K562 (cell line): ENCODE measurements at regions not wholly inside any gene's neighbourhood (a gene's known extent, or its start where the extent isn't known, plus 50 kb on each side); places are given as distances from the start of the nearest gene placed in this dataset.
"Not testable (repeated sequence)": the region's sequence is repeated elsewhere in the genome, so short reads cannot be mapped to it uniquely, and the experiment has no call there.

Source experiments
- ATAC-seq: fragments of 200-7000 bp; cut with Tn5 transposase; 3 replicates; pipeline ENCODE4 v1.9.1; 2020; ENCODE audit warnings: moderate library complexity
- BruUV-seq: library from RNA; stranded (reverse); fragments of 400-500 nt; replicated peaks from 2 replicates; lab custom pipeline; 2021; lab: Mats Ljungman, UMichigan
- CTCF ChIA-PET: fragments of 300-600 bp; formaldehyde crosslinking; extraction: SDS; loops from one replicate; lab custom pipeline; 2021; ENCODE audit warnings: low intra/inter-chr PET ratio; lab: Yijun Ruan, JAX
- POLR2A ChIA-PET: fragments of 300-600, 350-650 bp; sonication (Branson Sonifier 250); formaldehyde crosslinking; extraction: SDS; loops from one replicate; lab custom pipeline; 2021; ENCODE audit warnings: antibody characterized with exemption, inconsistent platforms; lab: Yijun Ruan, JAX
- DNase-seq, 4 experiments: peaks; one replicate each; pipeline versions ENCODE4 v3.0.0 to v3.0.0-alpha.2; 2011 to 2018; ENCODE audit warnings: low spot score in 3 of 4, mixed read lengths in 3 of 4; ENCODE audit errors: extremely low read depth in 1 of 4
- FAIRE-seq: peaks from 2 replicates; lab custom pipeline; 2011; peaks lifted over from hg19 to GRCh38; lab: Jason Lieb, UNC
- H2AFZ ChIP-seq: 2 replicates; pipeline ENCODE4 v1.6.0; 2011; ENCODE audit warnings: low read depth, low read length, control low read depth, inconsistent platforms
- H3K27ac ChIP-seq: fragments of 200-600 bp; 3 replicates; pipeline ENCODE4 v1.8.0; 2011; ENCODE audit warnings: low read depth, mild to moderate bottlenecking, control low read depth, inconsistent platforms, low read length, moderate library complexity, mixed read lengths; ENCODE audit errors: extremely low read depth
- H3K27me3 ChIP-seq, 2 experiments: fragments of 300-600 bp in 1 of 2; 2 replicates in 1 of 2; 3 replicates in 1 of 2; pipeline versions ENCODE4 v1.6.0 to v1.8.0; 2011; ENCODE audit warnings: inconsistent platforms in 2 of 2, low read length in 2 of 2, mild to moderate bottlenecking in 1 of 2, mixed read lengths in 1 of 2, moderate library complexity in 1 of 2; ENCODE audit not compliant: control insufficient read depth in 2 of 2, insufficient read depth in 2 of 2
- H3K36me3 ChIP-seq: fragments of 300-600 bp; 3 replicates; pipeline ENCODE4 v1.8.0; 2011; ENCODE audit warnings: mild to moderate bottlenecking, low read length, inconsistent platforms; ENCODE audit not compliant: control insufficient read depth, insufficient read depth
- H3K4me1 ChIP-seq, 2 experiments: fragments of 200-600 bp in 1 of 2; replicated peaks in 1 of 2; 2 replicates in 1 of 2; 3 replicates in 1 of 2; pipeline versions ENCODE4 v1.5.1 to v1.8.0; 2011; ENCODE audit warnings: inconsistent platforms in 2 of 2, low read length in 2 of 2, mild to moderate bottlenecking in 1 of 2, mixed read lengths in 1 of 2, moderate library complexity in 1 of 2; ENCODE audit not compliant: control insufficient read depth in 2 of 2, insufficient read depth in 2 of 2
- H3K4me2 ChIP-seq: 2 replicates; pipeline ENCODE4 v1.6.1; 2011; ENCODE audit warnings: low read length, control low read depth, inconsistent platforms, mixed read lengths; ENCODE audit not compliant: insufficient read depth
- H3K4me3 ChIP-seq: fragments of 200-600 bp; sonication (generic), shearing (Covaris generic); 2 replicates; pipeline ENCODE4 v1.5.1; 2016; ENCODE audit warnings: control low read depth, inconsistent platforms
- H3K79me2 ChIP-seq: fragments of 200-600 bp; 3 replicates; pipeline ENCODE4 v1.8.0; 2011; ENCODE audit warnings: low read length, inconsistent platforms; ENCODE audit not compliant: control insufficient read depth, insufficient read depth
- H3K9ac ChIP-seq, 2 experiments: 2 replicates each; pipeline versions ENCODE4 v1.6.0 to v1.6.1; 2011; ENCODE audit warnings: low read depth in 2 of 2, low read length in 2 of 2, control low read depth in 1 of 2, inconsistent platforms in 1 of 2, mild to moderate bottlenecking in 1 of 2, mixed read lengths in 1 of 2; ENCODE audit not compliant: insufficient read depth in 1 of 2
- H3K9me1 ChIP-seq: one replicate; pipeline ENCODE4 v1.6.0; 2011; ENCODE audit warnings: inconsistent platforms, mild to moderate bottlenecking, low read length, moderate library complexity; ENCODE audit not compliant: control insufficient read depth, insufficient read depth
- H3K9me3 ChIP-seq: replicated peaks from 2 replicates; pipeline ENCODE4 v1.5.1; 2011; ENCODE audit warnings: low read depth, low read length, inconsistent platforms; ENCODE audit not compliant: control insufficient read depth, insufficient read depth
- H4K20me1 ChIP-seq: replicated peaks from 2 replicates; pipeline ENCODE4 v1.6.1; 2011; ENCODE audit warnings: low read length, inconsistent platforms, mixed read lengths; ENCODE audit not compliant: control insufficient read depth, insufficient read depth
- SETDB1 ChIP-seq: IDR thresholded peaks from one replicate; pipeline ENCODE4 v1.6.1; 2012; ENCODE audit warnings: low read length, control low read depth, inconsistent platforms
- TFAM ChIP-seq: fragments of 250-450 bp; sonication (Bioruptor Pico); conservative IDR thresholded peaks from 2 replicates; pipeline ENCODE4 v1.5.0; 2021; ENCODE audit warnings: mild to moderate bottlenecking, moderate library complexity
- WGBS: fragments of 100-300 bp; shearing (Covaris generic); methylation state at CpG from one replicate; pipeline ENCODE4 v1.1.6; 2016; ENCODE audit warnings: low coverage, mixed read lengths; ENCODE audit not compliant: insufficient coverage; ENCODE audit errors: missing lambda C conversion rate; 5-methylcytosine and 5-hydroxymethylcytosine counted together
- in situ Hi-C: fragments of 300-500 bp; cut with MboI; formaldehyde crosslinking; loops from 4 replicates; pipeline ENCODE4 v1.15.0; 2018; ENCODE audit warnings: inconsistent platforms, mixed read lengths
- intact Hi-C: fragments of 100-400 bp; cut with micrococcal nuclease; formaldehyde crosslinking; loops from 2 replicates; pipeline ENCODE4 v1.14.2; 2022
- TF ChIP-seq, protein P1 (sequence below), 2 experiments: IDR thresholded peaks; 2 replicates each; pipeline ENCODE4 v1.6.1; 2011; ENCODE audit warnings: borderline replicate concordance in 1 of 2, control low read depth in 1 of 2, low read depth in 1 of 2, low read length in 1 of 2, mild to moderate bottlenecking in 1 of 2, mixed read lengths in 1 of 2, moderate library complexity in 1 of 2; ENCODE audit not compliant: insufficient read depth in 1 of 2, insufficient read length in 1 of 2, poor library complexity in 1 of 2, severe bottlenecking in 1 of 2; ENCODE audit errors: extremely low read depth in 1 of 2

DNA sequence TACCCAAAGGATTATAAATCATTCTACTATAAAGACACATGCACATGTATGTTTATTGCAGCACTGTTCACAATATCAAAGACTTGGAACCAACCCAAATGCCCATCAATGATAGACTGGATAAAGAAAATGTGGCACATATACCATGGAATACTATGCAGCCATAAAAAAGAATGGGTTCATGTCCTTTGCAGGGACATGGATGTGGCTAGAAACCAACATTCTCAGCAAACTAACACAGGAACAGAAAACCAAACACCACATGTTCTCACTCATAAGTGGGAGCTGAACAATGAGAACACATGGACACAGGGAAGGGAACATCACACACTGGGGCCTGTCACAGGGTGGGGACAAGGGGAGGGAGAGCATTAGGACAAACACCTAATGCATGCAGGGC lies 145.9 kb upstream of the RFC3 start:
- CTCF ChIA-PET, H3K4me2 ChIP-seq, DNase-seq, FAIRE-seq, H4K20me1 ChIP-seq, H3K4me1 ChIP-seq, H3K36me3 ChIP-seq, H3K9ac ChIP-seq, ATAC-seq, H3K27me3 ChIP-seq, BruUV-seq, H3K27ac ChIP-seq, H3K9me3 ChIP-seq, POLR2A ChIA-PET, intact Hi-C loops, in situ Hi-C loops, H3K4me3 ChIP-seq, H2AFZ ChIP-seq, H3K9me1 ChIP-seq, H3K79me2 ChIP-seq: not testable (repeated sequence)

DNA sequence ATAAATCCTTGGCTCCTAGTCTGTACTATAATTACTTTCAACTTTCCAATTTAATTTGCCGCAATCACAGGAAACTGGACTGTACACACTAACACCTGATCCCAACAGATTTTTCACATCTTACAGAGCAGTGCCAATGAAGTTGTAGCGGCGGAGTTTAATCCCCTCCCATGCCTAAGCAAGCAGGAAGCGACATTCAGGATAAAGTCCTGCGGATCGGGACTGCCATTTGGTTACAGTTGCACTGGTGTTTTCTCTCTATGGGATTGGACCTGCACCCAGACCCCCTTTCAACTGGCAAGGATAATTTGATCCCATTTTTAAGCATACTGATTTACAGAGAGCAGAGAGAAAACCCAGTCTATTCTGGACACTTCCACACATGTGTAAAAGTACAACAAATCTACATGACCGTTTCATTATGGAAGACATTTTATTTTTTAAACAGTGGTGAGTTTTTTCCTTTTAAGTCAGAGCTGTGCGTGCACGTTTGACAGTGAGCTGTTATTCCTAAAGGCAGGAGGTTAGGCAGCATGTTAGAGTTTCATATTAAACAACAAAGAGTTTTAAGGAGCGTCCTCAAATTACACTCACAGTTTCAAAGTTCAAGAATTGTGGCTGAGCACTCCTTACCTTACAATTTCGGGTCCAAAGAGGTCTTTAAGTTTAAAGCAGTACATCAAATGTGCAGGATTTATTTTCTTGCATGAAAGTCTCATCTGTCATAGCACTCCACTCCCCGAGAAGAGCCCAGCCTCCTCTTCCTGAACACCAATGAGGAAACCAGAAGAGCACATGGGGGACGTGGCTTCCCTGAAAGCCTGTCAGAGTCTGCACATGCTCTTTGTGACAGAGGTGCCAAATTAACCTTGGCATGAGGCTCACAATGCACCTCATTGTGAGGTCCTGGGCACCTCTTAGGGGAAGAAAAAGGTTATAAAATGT lies 141.6 kb upstream of the RFC3 start:
- POLR2A ChIA-PET: no interaction called here
- Histone ChIP-seq H3K4me3 (no peak overlapping the region), H3K9ac (no peak overlapping the region), H3K27ac (no peak overlapping the region), H3K36me3 (no peaks in the 10 kb centered on the region)
- intact Hi-C loops: loop anchor here (5.0 kb wide), 1 partner anchor 46 kb away; no protein-coding TSS in a partner anchor
- TF ChIP-seq, protein P1, sequence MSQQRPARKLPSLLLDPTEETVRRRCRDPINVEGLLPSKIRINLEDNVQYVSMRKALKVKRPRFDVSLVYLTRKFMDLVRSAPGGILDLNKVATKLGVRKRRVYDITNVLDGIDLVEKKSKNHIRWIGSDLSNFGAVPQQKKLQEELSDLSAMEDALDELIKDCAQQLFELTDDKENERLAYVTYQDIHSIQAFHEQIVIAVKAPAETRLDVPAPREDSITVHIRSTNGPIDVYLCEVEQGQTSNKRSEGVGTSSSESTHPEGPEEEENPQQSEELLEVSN (IDR thresholded peaks at IDR 0.05; ENCODE audit: borderline replicate concordance in 1 of 2, extremely low read depth in 1 of 2, insufficient read depth in 1 of 2, insufficient read length in 1 of 2, low read depth in 1 of 2, low read length in 1 of 2, poor library complexity in 1 of 2, severe bottlenecking in 1 of 2): no peak
- TF ChIP-seq TFAM (CRISPR knock-in tag): no peak
- TF ChIP-seq SETDB1: no peak
- TF ChIP-seq, all 486 proteins: peak for 0
- CTCF ChIA-PET: no interaction called here
- Histone ChIP-seq H3K4me2 (no peak overlapping the region), H3K27me3 (no peaks in the 10 kb centered on the region), H3K9me3 (no peaks in the 10 kb centered on the region), H4K20me1 (no peaks in the 10 kb centered on the region), H2AFZ (no peak overlapping the region), H3K4me1 (no peaks in the 10 kb centered on the region; a peak in 1 of 5 replicates), H3K9me1 (no peaks in the 10 kb centered on the region), H3K79me2 (no peaks in the 10 kb centered on the region)
- no peak for FAIRE-seq
- DNase-seq: no peak
- in situ Hi-C loops: no loop called here
- ATAC-seq: no peak
- WGBS: 3% methylated on average over 11 of the region's 13 CpGs
- no TSS peak for BruUV-seq
